ENCODE measurements at regions not wholly inside any gene's neighbourhood (a gene's known extent, or its start where the extent isn't known, plus 50 kb on each side); places are given as distances from the start of the nearest gene placed in this dataset.

DNA sequence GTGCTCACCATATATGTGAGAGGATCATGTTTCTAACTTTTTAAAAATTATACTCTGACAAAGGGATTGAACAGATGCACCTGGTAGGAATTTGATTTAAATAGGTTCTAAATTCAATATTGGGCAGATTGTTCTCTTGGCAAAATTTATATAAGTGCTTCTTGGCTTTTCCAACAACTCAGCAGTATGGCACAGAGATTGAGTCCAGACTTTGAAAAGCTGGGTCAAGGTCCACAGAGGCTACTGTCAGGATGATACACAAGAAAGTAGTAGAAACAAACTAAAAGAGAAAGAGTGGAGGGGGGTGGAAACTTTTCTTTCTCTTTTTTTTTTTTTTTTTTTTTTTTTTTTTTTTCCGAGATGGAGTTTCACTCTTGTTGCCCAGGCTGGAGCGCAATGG, 203.2 kb upstream of the ADAMTS9 start:
- ChIA-PET POLR2A (no interaction called here), CTCF (no interaction called here)
- no peak for TF ChIP-seq CTCF (IDR thresholded peaks at IDR 0.05)
- Mint-ChIP-seq H3K36me3 (ENCODE audit: low read depth) (no peaks in the 10 kb centered on the region), H3K9me3 (peaks cover 2% of the 10 kb centered on the region), H3K27me3 (no peaks in the 10 kb centered on the region), H3K4me3 (no peak overlapping the region), H3K27ac (no peak overlapping the region), H3K4me1 (ENCODE audit: low read depth) (no peaks in the 10 kb centered on the region)
- intact Hi-C loops (cut with micrococcal nuclease), result no loop called here
- ATAC-seq (no peak), DNase-seq (no peak)

- Mint-ChIP-seq H3K4me1 (ENCODE audit: low read depth) (no peaks in the 10 kb centered on the region), H3K36me3 (ENCODE audit: low read depth) (no peaks in the 10 kb centered on the region), H3K9me3 (peaks cover 2% of the 10 kb centered on the region), H3K27ac (no peak overlapping the region), H3K4me3 (no peak overlapping the region), H3K27me3 (no peaks in the 10 kb centered on the region)
- ChIA-PET CTCF (no interaction called here), POLR2A (no interaction called here)
- intact Hi-C loops (cut with micrococcal nuclease), result no loop called here
- DNase-seq (no peak), ATAC-seq (no peak)
- TF ChIP-seq CTCF (IDR thresholded peaks at IDR 0.05), result no peak
Measured at GRCh38 chr3:64890466-64890865, 202.7 kb upstream of the ADAMTS9 start.

DNA sequence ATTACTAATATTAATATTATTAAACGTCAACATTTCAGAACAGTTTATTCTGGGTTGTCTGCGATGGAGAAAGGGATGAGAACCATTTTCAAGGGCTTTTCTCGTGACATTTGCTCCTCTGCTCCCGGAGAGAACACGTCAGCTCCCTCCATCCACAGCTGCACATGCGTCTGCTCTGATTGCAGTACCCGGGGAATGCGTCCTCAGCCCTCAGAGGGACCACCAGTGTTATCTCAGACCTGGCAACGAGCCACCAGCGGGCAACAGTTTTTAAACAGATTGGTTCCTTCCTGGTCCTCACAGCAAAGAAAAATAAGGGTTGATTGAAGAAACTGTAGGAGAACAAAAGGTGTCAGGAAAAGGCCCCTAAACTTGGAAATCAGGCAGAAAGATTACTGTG, 202.2 kb upstream of the ADAMTS9 start:
- no peak overlapping the region for H3K27ac Mint-ChIP-seq

DNA sequence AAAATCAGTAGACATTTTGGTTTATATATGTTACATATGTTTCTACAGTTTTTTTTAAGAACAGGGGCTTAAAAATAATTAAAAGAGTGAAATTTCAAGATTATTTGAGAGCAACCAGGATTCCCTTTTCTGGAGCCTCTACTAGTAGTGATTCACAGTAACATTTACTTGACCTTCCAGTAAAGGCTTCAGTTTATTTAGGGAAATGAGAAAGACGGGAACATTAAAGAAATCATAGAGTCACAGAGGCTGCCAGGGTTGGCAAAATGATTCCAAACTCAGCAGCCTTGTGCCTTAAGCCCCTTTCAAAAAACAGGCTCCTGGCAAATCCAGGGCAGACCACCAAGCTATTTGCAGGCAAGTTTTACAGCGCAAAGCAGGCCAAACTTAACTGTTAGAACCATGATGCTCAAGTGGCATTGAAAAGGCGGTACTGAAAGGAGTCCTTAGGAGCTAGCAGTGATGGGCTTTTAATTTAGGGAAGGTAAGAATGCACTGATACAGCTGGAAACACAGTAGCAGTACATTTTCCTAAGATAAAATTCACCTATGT, 201.1 kb upstream of the ADAMTS9 start:
- Mint-ChIP-seq H3K36me3 (ENCODE audit: low read depth) (no peaks in the 10 kb centered on the region), H3K27ac (no peak overlapping the region), H3K9me3 (peaks cover 2% of the 10 kb centered on the region), H3K4me1 (ENCODE audit: low read depth) (no peaks in the 10 kb centered on the region), H3K27me3 (no peaks in the 10 kb centered on the region), H3K4me3 (no peak overlapping the region)
- ATAC-seq (no peak), DNase-seq (no peak)
- intact Hi-C loops (cut with micrococcal nuclease), result no loop called here
- CTCF ChIA-PET, result no interaction called here
- POLR2A ChIA-PET, result no interaction called here
- no peak for TF ChIP-seq CTCF (IDR thresholded peaks at IDR 0.05)

More for the DNA sequence above, 202.2 kb upstream of the ADAMTS9 start:
- no peak for DNase-seq
- POLR2A ChIA-PET, result no interaction called here
- no peaks in the 10 kb centered on the region for H3K4me1 Mint-ChIP-seq (ENCODE audit: low read depth)
- H3K4me3 Mint-ChIP-seq, result no peak overlapping the region
- CTCF ChIA-PET, result no interaction called here
- no peak for TF ChIP-seq CTCF (IDR thresholded peaks at IDR 0.05)
- H3K9me3 Mint-ChIP-seq, result peaks cover 2% of the 10 kb centered on the region
- H3K27me3 Mint-ChIP-seq, result no peaks in the 10 kb centered on the region
- intact Hi-C loops (cut with micrococcal nuclease), result no loop called here
- ATAC-seq, result no peak
- H3K36me3 Mint-ChIP-seq (ENCODE audit: low read depth), result no peaks in the 10 kb centered on the region

- intact Hi-C loops (cut with micrococcal nuclease), result no loop called here
- Mint-ChIP-seq H3K27ac (no peak overlapping the region), H3K27me3 (no peaks in the 10 kb centered on the region), H3K9me3 (peaks cover 2% of the 10 kb centered on the region), H3K4me3 (no peak overlapping the region), H3K4me1 (ENCODE audit: low read depth) (no peaks in the 10 kb centered on the region), H3K36me3 (ENCODE audit: low read depth) (no peaks in the 10 kb centered on the region)
- ATAC-seq (no peak), DNase-seq (no peak)
- POLR2A ChIA-PET, result no interaction called here
- no peak for TF ChIP-seq CTCF (IDR thresholded peaks at IDR 0.05)
- CTCF ChIA-PET, result no interaction called here
Measured at GRCh38 chr3:64888165-64888564, 200.4 kb upstream of the ADAMTS9 start.
